SH-SY5Y (cell line): ENCODE measurements at regions not wholly inside any gene's neighbourhood (a gene's known extent, or its start where the extent isn't known, plus 50 kb on each side); places are given as distances from the start of the nearest gene placed in this dataset.

Experiments used
- GATA2 ChIP-seq: IDR thresholded peaks from 2 replicates; pipeline ENCODE4 v1.6.1; 2011; ENCODE audit warnings: mild to moderate bottlenecking, low read depth, low read length
- GATA3 ChIP-seq: IDR thresholded peaks from 2 replicates; pipeline ENCODE4 v1.6.1; 2011; ENCODE audit warnings: low read depth, mild to moderate bottlenecking, low read length, moderate library complexity

- TF ChIP-seq GATA3 = no peak
- TF ChIP-seq GATA2 = no peak
These were observed 72.1 kb upstream of the LYZL2 start for GRCh38 chr10:30701451-30702173.
